Activated B cell treated with CpG ODN at 0.5 μM for 24 hours (primary cell): ENCODE measurements at regions not wholly inside any gene's neighbourhood (a gene's known extent, or its start where the extent isn't known, plus 50 kb on each side); places are given as distances from the start of the nearest gene placed in this dataset.

ENCODE experiments used
- ATAC-seq: fragments of 200-7000 bp; cut with Tn5 transposase; one replicate; pipeline ENCODE4 v1.10.0; 2021; ENCODE audit warnings: low read depth, mild to moderate bottlenecking, moderate library complexity
- CTCF ChIA-PET: fragments of 350-600 bp; sonication (Branson Sonifier 250); formaldehyde crosslinking; loops from one replicate; lab custom pipeline; 2021; ENCODE audit warnings: antibody characterized with exemption; lab: Charles Lee
- POLR2A ChIA-PET: fragments of 350-600 bp; sonication (Branson Sonifier 250); formaldehyde crosslinking; loops from one replicate; lab custom pipeline; 2021; ENCODE audit warnings: antibody characterized with exemption; lab: Charles Lee
- DNase-seq: peaks from one replicate; pipeline ENCODE4 v3.0.0; 2022
- H3K27ac Mint-ChIP-seq: one replicate; pipeline ENCODE4 v1.8.0; 2020; ENCODE audit warnings: mixed read lengths
- H3K27me3 Mint-ChIP-seq: one replicate; pipeline ENCODE4 v1.8.0; 2021; ENCODE audit warnings: mixed read lengths
- H3K36me3 Mint-ChIP-seq: one replicate; pipeline ENCODE4 v1.8.0; 2021; ENCODE audit warnings: low read depth, mixed read lengths
- H3K4me1 Mint-ChIP-seq: one replicate; pipeline ENCODE4 v1.8.0; 2021; ENCODE audit warnings: mixed read lengths
- H3K4me3 Mint-ChIP-seq: one replicate; pipeline ENCODE4 v1.8.0; 2020; ENCODE audit warnings: mild to moderate bottlenecking, mixed read lengths
- H3K9me3 Mint-ChIP-seq: one replicate; pipeline ENCODE4 v1.8.0; 2020; ENCODE audit warnings: mixed read lengths
- intact Hi-C: fragments of 100-400 bp; cut with micrococcal nuclease; formaldehyde crosslinking; loops from one replicate; pipeline ENCODE4 v1.15.1; 2024
- TF ChIP-seq, protein P1 (sequence below): fragments of 200-600 bp; IDR thresholded peaks from one replicate; pipeline ENCODE4 v1.8.0; 2022; ENCODE audit warnings: antibody characterized with exemption, mild to moderate bottlenecking

DNA sequence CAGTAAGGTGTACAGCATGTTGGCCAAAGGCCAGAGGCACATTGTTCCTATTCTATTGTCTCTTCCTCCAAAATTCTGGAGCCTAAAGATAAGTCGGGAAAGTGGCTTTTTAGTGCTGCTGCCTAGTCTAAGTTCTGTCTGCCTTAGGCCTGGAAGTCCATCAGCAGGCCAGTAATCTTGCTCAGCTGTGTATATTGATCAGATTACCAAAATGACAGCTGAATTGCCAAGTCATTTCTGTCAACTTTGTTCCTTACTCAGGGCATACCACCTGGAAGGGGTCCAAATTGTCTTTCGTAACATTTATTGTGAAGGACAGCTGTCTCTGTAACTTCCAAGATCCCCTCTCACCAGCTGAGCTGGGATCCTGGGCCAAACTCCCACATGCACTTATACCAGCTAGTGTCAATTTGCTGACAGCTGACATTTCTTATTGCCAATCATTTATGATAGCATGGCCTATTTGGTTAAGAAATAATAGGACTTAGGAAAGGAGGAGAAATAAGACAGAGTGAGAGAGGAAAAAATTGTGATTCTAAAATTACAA lies 116.8 kb upstream of the FSHR start:
- intact Hi-C loops: no loop called here
- Mint-ChIP-seq H3K4me3 (no peak overlapping the region), H3K36me3 (no peaks in the 10 kb centered on the region), H3K27me3 (no peaks in the 10 kb centered on the region), H3K9me3 (no peaks in the 10 kb centered on the region), H3K27ac (no peak overlapping the region), H3K4me1 (no peaks in the 10 kb centered on the region)
- TF ChIP-seq, protein P1, sequence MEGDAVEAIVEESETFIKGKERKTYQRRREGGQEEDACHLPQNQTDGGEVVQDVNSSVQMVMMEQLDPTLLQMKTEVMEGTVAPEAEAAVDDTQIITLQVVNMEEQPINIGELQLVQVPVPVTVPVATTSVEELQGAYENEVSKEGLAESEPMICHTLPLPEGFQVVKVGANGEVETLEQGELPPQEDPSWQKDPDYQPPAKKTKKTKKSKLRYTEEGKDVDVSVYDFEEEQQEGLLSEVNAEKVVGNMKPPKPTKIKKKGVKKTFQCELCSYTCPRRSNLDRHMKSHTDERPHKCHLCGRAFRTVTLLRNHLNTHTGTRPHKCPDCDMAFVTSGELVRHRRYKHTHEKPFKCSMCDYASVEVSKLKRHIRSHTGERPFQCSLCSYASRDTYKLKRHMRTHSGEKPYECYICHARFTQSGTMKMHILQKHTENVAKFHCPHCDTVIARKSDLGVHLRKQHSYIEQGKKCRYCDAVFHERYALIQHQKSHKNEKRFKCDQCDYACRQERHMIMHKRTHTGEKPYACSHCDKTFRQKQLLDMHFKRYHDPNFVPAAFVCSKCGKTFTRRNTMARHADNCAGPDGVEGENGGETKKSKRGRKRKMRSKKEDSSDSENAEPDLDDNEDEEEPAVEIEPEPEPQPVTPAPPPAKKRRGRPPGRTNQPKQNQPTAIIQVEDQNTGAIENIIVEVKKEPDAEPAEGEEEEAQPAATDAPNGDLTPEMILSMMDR: no peak
- no peak for DNase-seq
- CTCF ChIA-PET: no interaction called here
- POLR2A ChIA-PET: no interaction called here
- ATAC-seq: no peak

DNA sequence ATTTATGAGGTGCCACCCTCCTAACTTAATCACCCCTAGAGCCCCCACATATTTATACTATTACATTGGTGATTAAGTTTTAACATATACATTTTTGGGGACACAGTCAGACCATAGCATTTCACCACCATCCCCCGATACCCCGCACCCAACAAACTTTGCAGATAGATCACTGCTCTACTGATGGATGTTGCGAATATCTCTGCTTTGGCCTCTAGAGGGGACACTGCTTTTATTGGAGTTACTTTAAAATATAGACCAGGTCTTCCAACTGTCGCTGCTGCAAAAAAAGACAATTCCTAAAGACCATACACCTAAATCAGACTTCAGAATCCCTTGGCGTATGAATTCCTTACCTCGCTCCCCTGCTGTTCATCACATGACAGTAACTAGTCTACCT lies 115.8 kb upstream of the FSHR start:
- no peak for ATAC-seq
- H3K9me3 Mint-ChIP-seq: no peaks in the 10 kb centered on the region
- ChIA-PET POLR2A (no interaction called here), CTCF (no interaction called here)
- H3K36me3 Mint-ChIP-seq: no peaks in the 10 kb centered on the region
- no peak for DNase-seq
- TF ChIP-seq, protein P1: no peak
- no peak overlapping the region for H3K27ac Mint-ChIP-seq
- intact Hi-C loops: no loop called here
- no peak overlapping the region for H3K4me3 Mint-ChIP-seq
- H3K27me3 Mint-ChIP-seq: no peaks in the 10 kb centered on the region
- no peaks in the 10 kb centered on the region for H3K4me1 Mint-ChIP-seq

DNA sequence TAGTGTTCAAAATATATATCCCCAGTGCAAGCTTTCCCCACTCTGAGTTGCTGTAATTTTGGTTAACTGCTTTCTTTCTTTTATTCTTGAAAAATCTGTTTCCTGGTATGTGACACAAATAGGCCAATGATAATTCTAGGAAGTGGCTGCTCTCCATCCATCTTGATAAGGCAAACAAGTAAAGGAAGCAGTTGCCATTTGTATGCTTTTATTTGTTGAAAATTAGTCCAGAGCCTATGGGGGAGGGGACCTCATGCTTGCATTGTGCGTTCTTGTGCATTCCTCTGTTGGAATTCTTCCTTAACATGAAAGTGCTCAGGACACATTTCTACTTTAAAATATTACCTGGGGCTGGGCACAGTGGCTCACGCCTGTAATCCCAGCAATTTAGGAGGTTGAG lies 111.2 kb upstream of the FSHR start:
- CTCF ChIA-PET: no interaction called here
- Mint-ChIP-seq H3K36me3 (no peaks in the 10 kb centered on the region), H3K27ac (no peak overlapping the region), H3K4me1 (no peaks in the 10 kb centered on the region), H3K9me3 (no peaks in the 10 kb centered on the region), H3K27me3 (no peaks in the 10 kb centered on the region), H3K4me3 (no peak overlapping the region)
- DNase-seq: no peak
- intact Hi-C loops: no loop called here
- TF ChIP-seq, protein P1: no peak
- no peak for ATAC-seq
- POLR2A ChIA-PET: no interaction called here

DNA sequence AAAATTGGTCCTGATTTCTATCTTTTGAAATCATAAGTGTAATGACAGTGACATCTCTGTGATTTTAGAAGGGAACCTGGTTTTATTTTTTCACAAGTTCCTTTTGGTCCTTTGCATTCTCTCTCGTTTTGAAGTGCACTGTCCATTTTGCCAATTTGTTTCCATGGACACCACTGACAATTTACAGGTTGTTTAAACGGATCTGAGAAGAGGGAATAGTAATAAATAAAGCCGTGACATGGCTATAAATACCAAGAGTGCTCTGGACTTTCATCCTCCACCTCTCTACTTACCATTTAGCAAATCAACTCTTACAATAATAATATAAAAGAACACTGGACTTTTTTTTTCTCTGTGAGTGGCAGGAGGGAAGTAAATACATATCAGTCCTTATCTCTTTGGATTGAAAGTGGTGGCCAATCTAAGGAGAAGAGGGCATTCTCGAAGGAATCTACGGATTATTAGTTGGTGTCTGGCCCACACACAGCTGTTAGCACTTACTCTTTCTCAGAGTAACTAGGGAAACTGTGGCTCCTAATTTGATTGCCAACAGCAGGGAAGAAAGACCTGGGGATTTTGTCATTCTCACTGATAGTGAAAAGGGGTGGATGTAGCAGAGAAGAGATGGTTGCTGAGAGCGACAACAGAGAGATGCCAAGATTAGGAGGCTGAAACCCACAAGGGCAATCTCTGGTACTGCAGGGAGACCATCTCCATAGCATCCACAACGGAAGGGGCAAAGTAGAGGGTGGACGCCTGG lies 108.7 kb upstream of the FSHR start:
- TF ChIP-seq, protein P1: no peak
- intact Hi-C loops: no loop called here

DNA sequence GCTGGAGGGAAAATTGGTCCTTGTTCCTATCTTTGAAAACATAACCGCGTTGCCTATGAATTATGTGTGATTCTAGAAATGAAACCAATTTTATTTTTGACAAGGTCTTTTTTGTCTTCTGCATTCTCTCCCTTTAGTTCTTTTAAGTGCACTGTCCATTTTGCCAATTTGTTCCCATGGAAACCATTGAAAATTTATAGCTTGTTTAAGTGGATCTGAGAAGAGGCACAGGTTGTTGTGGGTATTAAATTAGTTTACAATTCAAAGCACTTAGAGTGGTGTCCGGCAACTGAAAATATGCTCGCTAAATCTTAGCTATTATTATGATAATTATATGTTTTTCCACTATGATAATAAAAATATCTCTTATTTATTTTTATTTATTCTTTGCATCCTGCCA lies 107.5 kb upstream of the FSHR start:
- ATAC-seq (no peak), DNase-seq (no peak)
- Mint-ChIP-seq H3K9me3 (no peaks in the 10 kb centered on the region), H3K27ac (no peak overlapping the region), H3K27me3 (no peaks in the 10 kb centered on the region), H3K4me3 (no peak overlapping the region), H3K36me3 (no peaks in the 10 kb centered on the region), H3K4me1 (no peaks in the 10 kb centered on the region)
- TF ChIP-seq, protein P1: no peak
- ChIA-PET POLR2A (no interaction called here), CTCF (no interaction called here)
- intact Hi-C loops: no loop called here

More for the DNA sequence above, 108.7 kb upstream of the FSHR start:
- no peaks in the 10 kb centered on the region for H3K9me3 Mint-ChIP-seq
- POLR2A ChIA-PET: no interaction called here
- no peak for ATAC-seq
- H3K27me3 Mint-ChIP-seq: no peaks in the 10 kb centered on the region
- CTCF ChIA-PET: no interaction called here
- H3K36me3 Mint-ChIP-seq: no peaks in the 10 kb centered on the region
- H3K27ac Mint-ChIP-seq: no peak overlapping the region
- H3K4me3 Mint-ChIP-seq: no peak overlapping the region
- H3K4me1 Mint-ChIP-seq: no peaks in the 10 kb centered on the region
- no peak for DNase-seq
